ENCODE measurements at regions not wholly inside any gene's neighbourhood (a gene's known extent, or its start where the extent isn't known, plus 50 kb on each side); places are given as distances from the start of the nearest gene placed in this dataset.

GRCh38 chr10:59064759-59065539, 111.5 kb upstream of the PHYHIPL start:
- intact Hi-C loops (cut with DNase I) = no loop called here
- Histone ChIP-seq H3K4me3 (no peak overlapping the region), H3K9me3 (no peaks in the 10 kb centered on the region), H3K27me3 (no peaks in the 10 kb centered on the region), H3K27ac (no peak overlapping the region), H3K4me1 (no peaks in the 10 kb centered on the region), H3K36me3 (no peaks in the 10 kb centered on the region)
- no peak for TF ChIP-seq POLR2AphosphoS5 (IDR thresholded peaks at IDR 0.05; ENCODE audit: insufficient read depth in 1 of 2, low read depth in 1 of 2)
- no peak for TF ChIP-seq CTCF (IDR thresholded peaks at IDR 0.05)
- TF ChIP-seq POLR2A (IDR thresholded peaks at IDR 0.05) = no peak
- no peak for DNase-seq (ENCODE audit: extremely low spot score in 2 of 2)

- H3K36me3 ChIP-seq = no peaks in the 10 kb centered on the region
- H3K4me1 ChIP-seq = no peaks in the 10 kb centered on the region
- H3K27ac ChIP-seq = no peak overlapping the region
- TF ChIP-seq POLR2A (IDR thresholded peaks at IDR 0.05) (no peak), CTCF (IDR thresholded peaks at IDR 0.05) (no peak), POLR2AphosphoS5 (IDR thresholded peaks at IDR 0.05; ENCODE audit: insufficient read depth in 1 of 2, low read depth in 1 of 2) (no peak)
- intact Hi-C loops (cut with DNase I) = no loop called here
- no peak for DNase-seq (ENCODE audit: extremely low spot score in 2 of 2)
- H3K9me3 ChIP-seq = no peaks in the 10 kb centered on the region
- no peaks in the 10 kb centered on the region for H3K27me3 ChIP-seq
- H3K4me3 ChIP-seq = no peak overlapping the region
These were observed 107.8 kb upstream of the PHYHIPL start for GRCh38 chr10:59068581-59069191.

DNA sequence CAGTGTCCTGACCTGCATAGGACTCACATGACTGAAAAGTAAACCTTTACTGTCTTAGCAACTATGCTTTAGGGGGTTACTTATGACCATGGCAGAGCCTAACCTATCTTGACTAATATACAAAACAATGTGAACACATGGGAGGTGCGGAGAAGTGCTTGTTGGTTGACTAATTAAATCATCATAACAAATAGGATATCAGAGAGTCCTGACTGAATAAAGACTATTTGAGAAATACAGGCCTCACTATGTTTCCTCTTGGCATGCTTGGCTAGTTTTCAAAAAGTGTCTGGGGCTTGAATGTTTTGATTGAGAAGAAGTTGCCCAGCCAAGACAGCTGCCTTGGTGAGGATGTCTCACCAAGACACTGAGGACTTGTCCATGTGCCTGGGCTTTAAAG, 104.4 kb upstream of the PHYHIPL start:
- intact Hi-C loops (cut with DNase I) = no loop called here
- H3K9me3 ChIP-seq = no peaks in the 10 kb centered on the region
- no peaks in the 10 kb centered on the region for H3K4me1 ChIP-seq
- DNase-seq (ENCODE audit: extremely low spot score in 2 of 2) = no peak
- no peaks in the 10 kb centered on the region for H3K27me3 ChIP-seq
- H3K4me3 ChIP-seq = no peak overlapping the region
- no peaks in the 10 kb centered on the region for H3K36me3 ChIP-seq
- H3K27ac ChIP-seq = no peak overlapping the region
- no peak for TF ChIP-seq CTCF (IDR thresholded peaks at IDR 0.05)
- TF ChIP-seq POLR2A (IDR thresholded peaks at IDR 0.05) = no peak
- TF ChIP-seq POLR2AphosphoS5 (IDR thresholded peaks at IDR 0.05; ENCODE audit: insufficient read depth in 1 of 2, low read depth in 1 of 2) = no peak

GRCh38 chr10:59073456-59074053, 102.9 kb upstream of the PHYHIPL start:
- no peaks in the 10 kb centered on the region for H3K4me1 ChIP-seq
- H3K4me3 ChIP-seq = no peak overlapping the region
- no peaks in the 10 kb centered on the region for H3K36me3 ChIP-seq
- DNase-seq (ENCODE audit: extremely low spot score in 2 of 2) = no peak
- no peak overlapping the region for H3K27ac ChIP-seq
- H3K9me3 ChIP-seq = no peaks in the 10 kb centered on the region
- H3K27me3 ChIP-seq = no peaks in the 10 kb centered on the region
- intact Hi-C loops (cut with DNase I) = no loop called here
- TF ChIP-seq CTCF (IDR thresholded peaks at IDR 0.05) (no peak), POLR2AphosphoS5 (IDR thresholded peaks at IDR 0.05; ENCODE audit: insufficient read depth in 1 of 2, low read depth in 1 of 2) (no peak), POLR2A (IDR thresholded peaks at IDR 0.05) (no peak)

DNA sequence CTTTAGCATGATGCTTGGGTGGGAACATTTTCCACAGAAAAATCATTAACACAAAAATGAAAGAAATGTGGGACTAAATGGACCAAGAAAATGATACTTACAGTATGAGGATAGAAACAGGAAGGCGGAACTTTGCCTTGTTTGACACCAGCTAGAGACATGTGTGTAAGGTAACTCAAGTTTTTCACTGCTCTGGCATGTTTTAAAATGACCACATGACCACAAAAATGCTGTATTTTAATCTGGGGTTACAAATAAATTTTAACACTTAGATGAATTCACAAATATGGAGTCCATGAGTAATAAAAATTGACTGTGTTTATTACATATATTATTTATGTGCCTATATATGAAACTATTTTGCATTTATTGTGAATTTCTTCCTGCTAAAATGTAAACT, 100.9 kb upstream of the PHYHIPL start:
- no peak overlapping the region for H3K4me3 ChIP-seq
- no peaks in the 10 kb centered on the region for H3K4me1 ChIP-seq
- TF ChIP-seq POLR2AphosphoS5 (IDR thresholded peaks at IDR 0.05; ENCODE audit: insufficient read depth in 1 of 2, low read depth in 1 of 2) = no peak
- TF ChIP-seq POLR2A (IDR thresholded peaks at IDR 0.05) = no peak
- no peak for TF ChIP-seq CTCF (IDR thresholded peaks at IDR 0.05)
- no peaks in the 10 kb centered on the region for H3K36me3 ChIP-seq
- DNase-seq (ENCODE audit: extremely low spot score in 2 of 2) = no peak
- no peak overlapping the region for H3K27ac ChIP-seq
- no peaks in the 10 kb centered on the region for H3K27me3 ChIP-seq
- H3K9me3 ChIP-seq = no peaks in the 10 kb centered on the region
- intact Hi-C loops (cut with DNase I) = no loop called here
